Forelimb muscle (tissue), 1 donor: ENCODE measurements at regions not wholly inside any gene's neighbourhood (a gene's known extent, or its start where the extent isn't known, plus 50 kb on each side); places are given as distances from the start of the nearest gene placed in this dataset.
"Not testable (repeated sequence)": the region's sequence is repeated elsewhere in the genome, so short reads cannot be mapped to it uniquely, and the experiment has no call there.

ENCODE experiments used
- DNase-seq: peaks from one replicate; pipeline ENCODE4 v3.0.0-alpha.2; 2013; ENCODE audit warnings: low read depth

DNA sequence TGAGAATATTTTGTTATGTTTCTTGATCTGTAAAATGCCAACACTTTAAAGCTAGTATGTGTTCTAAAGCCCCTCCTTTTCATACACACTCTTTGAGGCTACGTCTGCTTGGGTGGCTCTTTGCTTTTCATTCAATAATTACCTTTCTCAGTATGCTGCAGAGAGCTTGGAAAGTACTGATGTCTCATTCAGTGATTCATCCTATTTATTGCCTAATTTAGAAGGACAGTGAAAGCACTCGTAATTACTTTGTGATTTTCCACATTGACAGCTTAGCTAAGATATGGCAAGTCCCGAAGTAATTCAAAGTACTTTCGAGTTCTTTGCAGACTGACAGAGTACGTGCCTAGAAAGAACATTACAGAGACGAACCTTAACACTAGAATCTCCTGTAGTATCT, 57.2 kb downstream of the BMP15 start:
- no peak for DNase-seq

DNA sequence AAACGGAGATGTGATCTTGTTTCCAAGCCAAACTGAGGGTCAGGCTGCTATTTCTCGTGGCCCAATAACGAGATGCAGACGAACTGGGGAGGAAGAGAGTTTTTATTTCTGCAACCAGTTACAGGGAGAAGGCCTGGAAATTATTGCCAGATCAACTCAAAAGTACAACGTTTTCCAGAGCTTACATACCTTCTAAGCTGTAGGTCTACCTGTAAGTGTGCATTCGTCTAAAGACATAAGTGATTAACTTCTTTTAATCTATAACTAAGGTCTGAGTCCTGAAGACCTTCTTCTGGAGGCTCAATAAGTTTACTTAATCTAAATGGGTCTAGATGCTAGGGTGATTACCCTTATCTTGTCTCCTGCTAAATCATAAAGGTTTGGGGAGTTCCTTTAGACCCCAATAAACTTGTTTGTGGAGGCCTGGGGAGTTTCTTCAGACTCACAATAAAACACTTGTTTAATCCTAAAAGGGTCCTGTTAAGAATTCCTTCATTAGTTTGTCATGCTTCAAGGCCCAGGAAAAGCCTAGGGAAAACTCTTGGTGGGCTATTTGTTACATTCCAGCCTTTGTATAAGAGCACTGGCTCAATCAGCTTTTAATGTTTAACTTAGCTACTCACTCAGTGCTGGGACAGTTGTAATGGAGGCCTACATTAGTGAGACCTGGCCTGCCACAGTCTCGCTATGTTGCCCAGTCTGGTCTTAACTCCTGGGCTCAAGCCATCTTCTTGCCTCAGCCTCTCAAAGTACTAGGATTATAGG, 58.5 kb downstream of the BMP15 start:
- DNase-seq, result not testable (repeated sequence)

DNA sequence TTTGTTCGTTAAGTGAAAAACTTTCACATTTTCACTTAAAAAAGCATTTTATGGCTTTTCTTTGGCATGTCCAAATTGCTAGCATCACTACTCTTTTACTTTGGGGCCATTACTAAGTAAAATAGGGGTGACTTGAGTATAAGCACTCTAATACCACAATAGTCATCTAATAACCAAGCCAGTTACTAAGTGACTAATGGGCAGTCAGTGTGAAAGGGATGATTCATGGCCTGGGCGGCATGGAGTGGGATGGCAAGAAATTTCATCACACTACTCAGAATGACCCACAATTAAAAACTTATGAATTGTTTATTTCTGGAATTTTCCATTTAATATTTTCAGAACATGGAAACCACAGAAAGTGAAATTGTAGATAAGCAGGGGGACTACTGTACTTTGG, 60.9 kb downstream of the BMP15 start:
- DNase-seq, result no peak

DNA sequence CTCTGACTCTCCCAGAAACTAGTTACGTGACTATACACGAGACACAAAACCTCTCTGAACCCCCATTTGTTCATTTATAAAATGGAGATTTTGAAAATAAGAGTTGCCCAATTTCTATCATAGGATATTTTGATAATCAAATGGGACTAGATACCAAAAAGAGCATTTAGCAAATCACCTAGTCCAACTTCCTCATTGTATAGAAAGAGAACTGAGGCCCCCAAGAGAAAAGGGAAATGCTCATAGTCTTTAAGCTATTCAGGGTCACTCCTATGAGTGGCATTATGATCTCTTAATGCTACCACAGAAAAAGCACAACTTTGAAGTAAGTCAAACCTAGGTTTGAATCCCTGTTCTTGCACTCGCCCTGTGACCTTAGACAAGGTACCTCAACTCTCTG, 62.7 kb downstream of the BMP15 start:
- no peak for DNase-seq

DNA sequence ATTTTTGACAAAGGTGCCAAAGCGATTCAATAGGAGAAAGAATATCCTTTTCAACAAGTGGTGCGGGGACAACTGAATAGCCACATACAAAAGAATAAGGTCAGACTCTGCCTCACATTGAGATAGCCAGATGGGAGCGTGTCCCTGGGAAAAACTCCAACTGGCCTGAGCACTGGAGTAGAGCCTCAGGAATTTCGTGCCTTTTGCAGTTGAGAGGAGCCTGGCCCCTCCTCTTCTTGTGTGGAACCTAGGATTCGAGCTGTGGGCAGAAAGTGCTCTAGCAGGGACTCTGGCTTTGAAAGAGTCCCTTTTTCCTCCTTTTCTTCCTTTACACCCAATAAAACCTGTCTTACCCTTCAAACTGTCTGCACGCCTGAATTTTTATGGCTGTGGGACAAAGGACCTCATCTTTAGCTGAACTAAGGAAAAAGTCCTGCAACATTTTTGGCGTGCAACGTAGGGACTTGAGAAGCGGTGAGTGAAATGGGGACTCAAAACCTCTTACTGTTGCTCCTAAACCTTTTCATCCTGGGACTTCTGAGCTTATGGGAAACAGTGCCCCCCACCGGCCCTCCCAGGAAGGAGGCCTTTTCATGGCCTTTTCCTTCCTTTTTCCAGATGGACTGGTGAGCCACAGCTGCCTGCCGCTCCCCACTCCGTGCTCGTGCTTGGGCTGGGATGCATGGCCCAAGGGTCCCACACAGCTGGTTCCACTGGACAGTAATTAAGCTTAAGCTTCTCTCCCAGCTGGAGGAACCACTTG, 68.6 kb downstream of the BMP15 start:
- DNase-seq, result no peak

DNA sequence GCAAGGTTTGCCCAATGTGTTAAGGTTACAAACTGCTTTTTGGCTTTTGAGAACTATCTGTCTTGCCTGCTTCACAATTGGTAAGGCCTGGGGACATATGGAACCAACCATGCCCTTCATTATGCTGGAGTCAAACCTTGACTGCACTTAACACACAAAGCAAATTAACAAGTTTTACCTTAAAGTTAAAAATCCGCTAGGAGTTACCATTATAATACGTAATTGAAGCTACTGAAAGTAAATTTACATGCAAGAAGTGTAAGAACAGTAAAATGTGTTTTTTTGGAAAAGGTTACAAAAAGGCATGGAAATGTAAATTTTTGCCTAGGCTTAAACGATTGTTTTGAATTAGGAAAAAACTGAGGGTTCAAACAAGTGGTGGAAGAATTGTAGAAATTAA, 69.7 kb downstream of the BMP15 start:
- no peak for DNase-seq

DNA sequence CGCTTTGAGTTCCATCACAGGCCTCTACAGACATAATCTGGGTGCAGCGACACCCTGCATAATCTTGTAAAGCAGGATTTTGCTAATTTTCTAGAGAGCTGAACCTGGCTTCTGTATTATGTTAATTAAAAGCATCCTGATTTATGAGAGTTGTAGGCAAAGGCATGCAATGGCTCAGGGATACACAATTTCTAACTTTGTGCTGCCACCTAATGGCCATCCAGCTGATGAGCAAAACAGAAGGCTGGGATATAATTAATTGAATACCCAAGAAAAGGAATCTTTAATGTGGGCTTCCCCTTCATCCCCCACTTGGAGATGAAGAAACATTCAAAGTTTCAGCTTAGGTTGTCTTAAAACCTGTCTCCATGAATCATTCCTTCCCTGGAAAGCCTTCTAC, 78.1 kb downstream of the BMP15 start:
- DNase-seq, result peak; percentile 11

DNA sequence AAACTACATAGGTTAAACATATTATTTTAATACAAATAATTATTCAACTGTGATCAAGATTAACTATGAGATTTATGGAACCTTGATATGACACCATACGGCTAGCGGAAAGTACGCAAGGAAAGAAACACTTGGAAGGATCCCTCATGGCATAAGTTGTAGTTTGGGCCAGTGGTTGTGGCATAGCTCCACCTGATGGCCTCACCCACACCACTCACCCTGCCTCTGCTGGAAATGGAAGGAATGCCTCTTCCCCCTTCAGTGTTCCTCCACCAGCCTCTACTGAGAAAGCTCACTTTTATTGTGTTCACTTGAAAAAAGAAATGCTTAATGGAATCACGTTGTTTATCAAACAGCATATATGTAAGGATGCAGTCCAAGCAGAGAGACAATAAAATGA, 86.4 kb downstream of the BMP15 start:
- DNase-seq, result no peak

DNA sequence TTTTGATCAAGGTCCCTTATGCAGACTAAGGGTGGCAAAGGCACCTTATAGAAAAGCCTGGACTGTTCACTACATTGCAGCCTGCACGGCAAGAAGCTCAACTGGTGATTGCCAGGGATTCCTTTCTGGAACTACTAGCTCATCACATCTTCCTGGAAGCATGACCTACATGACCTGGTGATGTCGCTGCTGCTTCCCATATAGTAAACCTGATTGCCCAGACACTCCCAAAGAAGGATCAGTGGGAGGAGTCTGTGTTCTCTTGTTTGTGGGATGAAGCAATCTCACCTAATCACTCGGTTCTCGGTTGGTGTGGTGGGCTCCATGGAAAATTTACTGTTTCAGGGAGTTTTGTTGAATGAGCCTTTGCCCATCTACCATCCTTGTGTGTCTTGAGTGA, 89.8 kb downstream of the BMP15 start:
- DNase-seq, result not testable (repeated sequence)

DNA sequence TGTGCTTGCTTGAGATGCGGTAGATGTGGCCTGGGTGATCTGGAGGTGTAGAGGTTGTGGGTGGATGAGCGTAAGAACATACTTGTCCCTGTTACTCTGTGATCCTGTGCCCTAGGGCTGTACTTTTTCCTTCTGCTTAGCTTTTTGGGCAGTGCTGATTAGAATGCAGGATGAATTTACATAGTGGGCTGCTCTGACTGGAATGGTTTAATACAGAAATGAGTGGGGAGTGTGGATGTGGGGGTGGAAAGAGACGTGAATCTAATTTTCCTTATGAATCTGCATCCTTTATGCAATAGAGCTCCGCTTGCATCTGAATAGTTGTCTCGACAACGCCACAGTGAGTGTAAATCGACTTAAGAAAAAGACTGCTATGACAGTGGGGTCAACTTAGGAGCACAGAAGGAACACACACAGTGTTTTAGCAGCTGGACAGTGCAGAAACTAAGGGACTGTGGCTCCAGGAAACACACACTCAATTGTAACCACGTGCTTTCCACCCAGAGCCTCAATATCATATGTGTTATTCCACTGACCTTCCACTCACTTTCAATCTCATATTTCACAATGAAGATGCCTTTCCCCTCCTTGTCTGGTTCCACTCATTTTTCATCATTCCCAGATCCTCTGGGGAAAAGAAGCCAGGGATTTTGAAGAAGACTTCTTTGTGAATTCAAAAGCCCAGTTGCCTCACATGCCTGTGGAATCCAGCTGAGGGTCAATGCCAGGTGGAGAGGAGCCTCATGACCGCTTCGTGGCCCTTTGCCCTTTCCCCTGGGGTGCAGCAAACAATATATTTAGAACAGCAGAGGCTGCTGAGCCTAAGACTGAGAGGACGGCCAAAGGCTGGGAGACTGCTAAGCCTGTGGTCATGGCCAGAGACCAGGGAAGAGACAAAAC, 91.4 kb downstream of the BMP15 start:
- DNase-seq, result peak; percentile 26

DNA sequence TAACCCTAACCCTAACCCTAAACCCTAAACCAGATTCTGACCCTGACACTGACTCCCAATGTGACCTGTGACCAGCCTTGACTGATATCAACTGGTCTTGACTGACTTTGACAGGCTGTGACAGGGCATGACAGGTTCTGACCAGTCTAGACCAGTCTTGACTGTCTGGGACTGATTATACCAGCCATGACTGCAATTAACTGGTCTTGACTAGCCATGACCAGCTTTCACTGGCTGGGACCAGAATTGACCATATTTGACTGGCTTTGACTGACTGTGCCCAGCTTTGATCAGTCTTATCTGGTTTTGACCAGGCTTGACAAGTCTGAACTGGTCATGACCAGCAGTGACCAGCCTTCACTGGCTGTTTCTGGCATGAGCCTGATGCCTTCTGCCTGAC, 95.5 kb downstream of the BMP15 start:
- DNase-seq, result no peak

DNA sequence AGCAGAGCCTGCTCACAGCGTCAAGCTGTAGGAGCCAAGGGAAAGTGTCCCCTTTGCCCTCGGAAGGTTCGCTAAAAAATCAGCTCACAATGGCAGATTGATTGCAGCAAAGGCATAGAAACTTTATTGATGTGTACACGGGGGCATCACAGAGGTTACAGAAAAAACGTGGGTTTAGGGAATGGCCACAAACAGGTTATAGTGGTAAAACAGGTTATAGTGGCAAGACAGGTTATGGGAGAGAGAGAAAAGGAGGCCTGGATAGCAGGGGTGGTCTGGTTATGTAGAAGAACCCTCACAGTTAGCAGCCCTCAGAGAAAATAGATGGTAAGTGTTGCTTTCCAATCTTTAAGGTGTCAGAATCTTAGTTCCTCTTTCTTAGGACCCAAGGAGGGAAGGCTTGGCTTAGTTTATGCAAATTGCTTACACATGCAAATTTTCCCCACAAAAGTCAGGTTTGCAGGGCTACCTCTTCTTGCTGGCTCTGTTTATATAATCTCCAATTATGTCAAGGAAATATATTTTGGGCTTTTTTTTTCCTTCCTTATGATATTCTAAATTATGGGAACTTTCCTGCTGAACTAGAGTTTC, 113.7 kb downstream of the BMP15 start:
- DNase-seq, result no peak

DNA sequence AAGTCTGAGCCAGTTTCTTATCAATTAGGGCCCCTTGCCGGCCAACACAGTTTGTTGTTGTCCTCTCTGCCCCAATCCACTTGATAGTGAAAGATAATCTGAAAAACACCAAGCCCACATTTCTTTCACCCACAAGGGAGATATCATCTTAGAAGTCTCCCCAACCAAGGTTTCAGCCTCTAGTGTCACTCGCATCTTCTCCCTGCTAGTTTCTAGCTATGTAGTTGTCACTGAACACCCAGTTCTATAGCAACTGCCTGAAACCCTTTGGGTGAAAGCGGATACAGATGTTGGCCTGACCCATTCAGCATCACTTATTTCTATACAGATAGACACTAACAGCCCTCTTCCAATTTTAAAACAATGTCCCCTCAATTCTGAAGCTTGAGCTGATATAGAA, 116.3 kb downstream of the BMP15 start:
- no peak for DNase-seq

DNA sequence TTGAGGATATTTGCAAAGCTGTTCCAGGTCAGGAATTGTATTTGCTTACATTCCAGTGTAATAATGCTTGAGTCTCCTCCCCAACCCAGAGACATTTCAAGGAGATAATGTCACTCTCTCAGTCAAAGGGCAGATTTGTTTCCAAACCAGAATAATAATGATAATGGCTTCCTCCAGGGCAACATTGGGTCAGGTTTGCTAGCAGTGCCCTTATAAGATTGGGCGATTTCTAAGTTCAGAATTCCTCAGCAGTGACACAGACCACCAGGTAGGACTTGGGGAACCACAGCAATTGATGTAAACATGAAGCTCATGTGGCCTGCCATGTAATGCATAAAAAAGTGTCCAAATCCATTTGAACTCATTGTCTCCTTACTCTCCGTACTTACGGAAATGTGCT, 125.2 kb downstream of the BMP15 start:
- no peak for DNase-seq

DNA sequence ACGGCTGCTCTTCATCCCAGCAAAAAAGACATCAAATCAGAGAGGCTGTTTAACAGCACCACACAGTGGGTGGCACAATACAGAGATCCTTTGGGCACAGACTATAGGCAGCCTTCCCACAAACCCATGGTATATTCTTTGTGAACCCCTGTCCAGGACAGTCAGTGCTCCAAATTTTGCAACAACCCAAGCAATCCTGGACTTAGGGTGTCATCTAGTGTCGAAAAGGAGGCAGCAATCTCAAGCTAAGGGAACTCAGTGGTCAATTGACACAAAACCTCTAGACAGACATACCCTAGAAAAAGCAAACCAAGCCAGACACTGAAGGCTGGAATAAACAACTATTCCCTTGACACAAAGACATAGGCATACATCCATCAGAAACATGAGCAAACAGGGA, 137.4 kb downstream of the BMP15 start:
- peak; percentile 0 for DNase-seq

DNA sequence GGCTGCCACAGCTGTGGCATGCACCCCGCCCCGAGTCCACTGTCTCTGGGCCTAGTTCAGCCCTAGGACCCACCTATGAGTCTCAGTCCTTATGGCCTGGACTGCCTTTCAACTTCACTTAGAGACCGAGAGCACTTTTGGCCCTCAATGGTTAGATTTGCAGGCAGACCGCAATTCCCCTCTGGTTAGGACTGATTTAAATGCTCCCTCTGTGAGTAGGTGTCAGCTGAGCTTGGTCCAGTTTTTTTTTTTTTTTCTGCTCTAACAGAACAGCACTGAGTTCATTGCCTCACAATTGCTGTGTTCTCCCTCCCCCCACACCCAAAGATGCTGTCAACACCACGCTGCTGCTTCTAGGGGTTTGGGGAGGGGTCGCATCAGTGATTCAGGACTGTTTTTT, 143.2 kb downstream of the BMP15 start:
- no peak for DNase-seq

DNA sequence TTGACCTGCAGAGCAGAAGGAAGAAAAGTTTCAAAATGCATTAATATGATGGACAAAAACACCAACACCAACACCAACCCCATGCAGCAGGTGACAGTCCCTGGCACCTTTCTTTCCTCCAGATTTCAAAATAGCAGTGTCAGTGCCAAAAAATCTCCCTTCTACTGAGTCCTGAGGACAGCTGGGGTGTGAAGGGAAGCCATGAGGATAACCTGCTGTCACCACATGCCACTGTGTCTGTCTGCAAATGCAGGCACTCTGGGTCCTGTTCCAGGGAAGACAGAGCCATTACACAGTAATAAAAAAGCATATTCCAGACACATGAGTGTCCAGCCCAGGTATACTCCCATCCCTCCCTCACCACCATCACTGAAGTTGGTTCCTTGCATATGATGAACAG, 187.5 kb downstream of the BMP15 start:
- no peak for DNase-seq

DNA sequence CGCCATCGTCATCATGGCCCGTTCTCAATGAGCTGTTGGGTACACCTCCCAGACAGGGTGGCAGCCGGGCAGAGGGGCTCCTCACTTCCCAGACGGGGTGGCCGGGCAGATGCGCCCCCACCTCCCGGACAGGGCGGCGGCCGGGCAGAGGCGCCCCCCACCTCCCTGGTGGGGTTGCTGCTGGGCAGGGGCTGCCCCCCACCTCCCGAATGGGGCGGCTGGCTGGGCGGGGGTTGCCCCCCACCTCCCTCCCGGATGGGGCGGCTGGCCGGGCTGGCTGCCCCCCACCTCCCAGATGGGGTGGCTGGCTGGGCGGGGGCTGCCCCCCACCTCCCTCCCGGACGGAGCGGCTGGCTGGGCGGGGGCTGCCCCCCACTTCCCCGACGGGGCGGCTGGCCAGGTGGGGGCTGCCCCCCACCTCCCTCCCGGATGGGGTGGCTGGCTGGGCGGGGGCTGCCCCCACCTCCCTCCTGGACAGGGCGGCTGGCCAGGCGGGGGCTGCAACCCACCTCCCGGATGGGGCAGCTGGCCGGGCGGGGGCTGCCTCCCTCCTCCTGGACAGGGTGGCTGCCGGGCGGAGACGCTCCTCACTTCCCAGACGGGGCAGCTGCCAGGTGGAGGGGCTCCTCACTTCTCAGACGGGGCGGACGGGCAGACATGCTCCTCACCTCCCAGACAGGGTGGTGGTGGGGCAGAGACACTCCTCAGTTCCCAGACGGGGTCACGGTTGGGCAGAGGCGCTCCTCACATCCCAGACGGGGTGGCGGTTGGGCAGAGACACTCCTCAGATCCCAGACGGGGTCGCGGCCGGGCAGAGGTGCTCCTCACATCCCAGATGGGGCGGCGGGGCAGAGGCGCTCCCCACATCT, 208.8 kb downstream of the BMP15 start:
- not testable (repeated sequence) for DNase-seq

DNA sequence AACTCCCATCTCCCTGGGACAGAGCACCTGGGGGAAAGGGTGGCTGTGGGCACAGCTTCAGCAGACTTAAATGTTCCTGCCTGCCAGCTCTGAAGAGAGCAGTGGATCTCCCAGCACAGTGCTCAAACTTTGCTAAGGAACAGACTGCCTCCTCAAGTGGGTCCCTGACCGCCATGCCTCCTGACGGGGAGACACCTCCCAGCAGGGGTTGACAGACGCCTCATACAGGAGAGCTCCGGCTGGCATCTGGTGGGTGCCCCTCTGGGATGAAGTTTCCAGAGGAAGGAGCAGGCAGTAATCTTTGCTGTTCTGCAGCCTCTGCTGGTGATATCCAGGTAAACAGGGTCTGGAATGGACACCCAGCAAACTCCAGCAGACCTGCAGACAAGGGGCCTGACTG, 206.9 kb upstream of the NUDT10 start:
- not testable (repeated sequence) for DNase-seq

DNA sequence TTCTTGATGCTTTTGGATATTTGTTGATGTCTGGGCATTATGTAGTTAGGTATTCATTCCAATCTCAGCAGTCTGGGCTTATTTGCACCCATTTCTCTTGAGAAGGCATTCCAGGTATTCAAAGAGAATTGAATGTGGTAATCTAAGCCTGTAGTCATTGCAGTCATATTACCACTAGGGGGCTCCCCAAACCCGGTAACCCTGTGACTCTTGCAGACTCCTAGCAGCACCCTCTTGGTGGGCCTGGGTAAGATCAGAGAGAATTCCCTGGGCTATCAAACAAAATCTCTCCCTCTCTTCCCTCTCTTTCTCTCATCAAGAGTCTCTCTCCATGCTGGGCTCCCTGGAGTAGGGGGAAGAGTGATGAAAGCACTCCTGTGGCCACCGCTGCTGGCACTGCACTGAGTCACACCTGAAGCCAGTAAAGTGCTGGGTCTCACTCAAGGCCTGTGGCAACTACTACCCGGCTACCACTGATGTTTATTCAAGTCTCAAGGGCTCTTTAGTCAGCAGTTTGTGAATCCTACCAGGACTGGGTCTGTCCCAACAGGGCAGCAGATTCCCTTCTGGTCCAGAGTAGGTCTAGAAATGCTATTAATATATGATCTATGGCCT, 187.7 kb upstream of the NUDT10 start:
- no peak for DNase-seq

DNA sequence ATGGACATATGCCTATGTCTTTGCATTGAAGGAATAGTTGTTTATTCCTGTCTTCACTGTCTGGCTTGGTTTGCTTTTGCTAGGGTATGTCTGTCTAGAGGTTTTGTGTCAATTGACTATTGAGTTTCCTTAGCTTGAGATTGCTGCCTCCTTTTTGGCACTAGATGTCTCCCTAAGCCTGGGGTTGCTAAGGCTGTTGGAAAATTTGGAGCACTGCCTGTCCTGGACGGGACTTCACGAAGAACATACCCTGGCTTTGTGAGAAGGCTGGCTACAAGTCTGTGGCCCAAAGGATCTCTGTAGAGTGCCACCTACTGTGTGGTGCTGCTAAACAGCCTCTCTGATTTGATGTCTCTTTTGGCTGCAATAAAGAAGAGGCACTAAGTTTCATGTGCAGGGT, 183.8 kb upstream of the NUDT10 start:
- DNase-seq, result no peak
